Hepatocyte (in vitro differentiated cells): ENCODE measurements at regions not wholly inside any gene's neighbourhood (a gene's known extent, or its start where the extent isn't known, plus 50 kb on each side); places are given as distances from the start of the nearest gene placed in this dataset.
"Not testable (repeated sequence)": the region's sequence is repeated elsewhere in the genome, so short reads cannot be mapped to it uniquely, and the experiment has no call there.

ENCODE experiments used
- DNase-seq: peaks from one replicate; pipeline ENCODE4 v3.0.0-alpha.2; 2016; ENCODE audit warnings: low spot score
- H2AFZ ChIP-seq: fragments of 200-600 bp; sonication (generic); 2 replicates; pipeline ENCODE4 v1.6.0; 2016; ENCODE audit warnings: antibody characterized with exemption, mild to moderate bottlenecking
- H3K27ac ChIP-seq: fragments of 200-600 bp; sonication (generic); 2 replicates; pipeline ENCODE4 v1.5.1; 2016; ENCODE audit warnings: mild to moderate bottlenecking
- H3K27me3 ChIP-seq: fragments of 200-600 bp; sonication (generic); 2 replicates; pipeline ENCODE4 v1.6.1; 2016
- H3K36me3 ChIP-seq: fragments of 200-600 bp; sonication (generic); replicated peaks from 2 replicates; pipeline ENCODE4 v1.5.1; 2016; ENCODE audit warnings: low read depth; ENCODE audit not compliant: insufficient read depth
- H3K4me1 ChIP-seq: fragments of 200-600 bp; sonication (generic); 2 replicates; pipeline ENCODE4 v1.5.1; 2016; ENCODE audit warnings: mild to moderate bottlenecking, moderate library complexity; ENCODE audit not compliant: insufficient read depth
- H3K4me2 ChIP-seq: fragments of 200-600 bp; sonication (generic); 2 replicates; pipeline ENCODE4 v1.6.0; 2016
- H3K4me3 ChIP-seq: fragments of 200-600 bp; sonication (generic); 2 replicates; pipeline ENCODE4 v1.5.1; 2016; ENCODE audit warnings: mild to moderate bottlenecking
- H3K79me2 ChIP-seq: fragments of 200-600 bp; sonication (generic); 2 replicates; pipeline ENCODE4 v1.6.0; 2017; ENCODE audit warnings: mild to moderate bottlenecking
- H3K9me2 ChIP-seq: fragments of 200-600 bp; sonication (generic); replicated peaks from 2 replicates; pipeline ENCODE4 v1.6.0; 2017; ENCODE audit warnings: mild to moderate bottlenecking; ENCODE audit not compliant: insufficient read depth
- H3K9me3 ChIP-seq: fragments of 200-600 bp; sonication (generic); 2 replicates; pipeline ENCODE4 v1.5.1; 2016; ENCODE audit warnings: low read depth, mild to moderate bottlenecking
- H4K20me1 ChIP-seq: fragments of 200-600 bp; sonication (generic); 2 replicates; pipeline ENCODE4 v1.6.0; 2016; ENCODE audit warnings: mild to moderate bottlenecking; ENCODE audit not compliant: insufficient read depth, poor library complexity, severe bottlenecking
- EZH2 ChIP-seq: fragments of 200-600 bp; sonication (generic); IDR thresholded peaks from 2 replicates; pipeline ENCODE4 v1.6.1; 2016; ENCODE audit warnings: antibody characterized with exemption, mild to moderate bottlenecking, borderline replicate concordance
- EZH2phosphoT487 ChIP-seq: fragments of 200-600 bp; sonication (generic); IDR thresholded peaks from one replicate; pipeline ENCODE4 v1.6.1; 2018; ENCODE audit warnings: antibody characterized with exemption, mild to moderate bottlenecking, low read depth, moderate library complexity; ENCODE audit not compliant: unreplicated experiment, severe bottlenecking
- WGBS: methylation state at CpG from one replicate; pipeline ENCODE4 v1.1.6; 2016; ENCODE audit warnings: low lambda C conversion rate; ENCODE audit errors: missing lambda C conversion rate; 5-methylcytosine and 5-hydroxymethylcytosine counted together
- TF ChIP-seq, protein P1 (sequence below): fragments of 200-600 bp; sonication (generic); IDR thresholded peaks from 2 replicates; pipeline ENCODE4 v1.5.1; 2016; ENCODE audit warnings: antibody characterized with exemption, mild to moderate bottlenecking; ENCODE audit not compliant: poor library complexity

DNA sequence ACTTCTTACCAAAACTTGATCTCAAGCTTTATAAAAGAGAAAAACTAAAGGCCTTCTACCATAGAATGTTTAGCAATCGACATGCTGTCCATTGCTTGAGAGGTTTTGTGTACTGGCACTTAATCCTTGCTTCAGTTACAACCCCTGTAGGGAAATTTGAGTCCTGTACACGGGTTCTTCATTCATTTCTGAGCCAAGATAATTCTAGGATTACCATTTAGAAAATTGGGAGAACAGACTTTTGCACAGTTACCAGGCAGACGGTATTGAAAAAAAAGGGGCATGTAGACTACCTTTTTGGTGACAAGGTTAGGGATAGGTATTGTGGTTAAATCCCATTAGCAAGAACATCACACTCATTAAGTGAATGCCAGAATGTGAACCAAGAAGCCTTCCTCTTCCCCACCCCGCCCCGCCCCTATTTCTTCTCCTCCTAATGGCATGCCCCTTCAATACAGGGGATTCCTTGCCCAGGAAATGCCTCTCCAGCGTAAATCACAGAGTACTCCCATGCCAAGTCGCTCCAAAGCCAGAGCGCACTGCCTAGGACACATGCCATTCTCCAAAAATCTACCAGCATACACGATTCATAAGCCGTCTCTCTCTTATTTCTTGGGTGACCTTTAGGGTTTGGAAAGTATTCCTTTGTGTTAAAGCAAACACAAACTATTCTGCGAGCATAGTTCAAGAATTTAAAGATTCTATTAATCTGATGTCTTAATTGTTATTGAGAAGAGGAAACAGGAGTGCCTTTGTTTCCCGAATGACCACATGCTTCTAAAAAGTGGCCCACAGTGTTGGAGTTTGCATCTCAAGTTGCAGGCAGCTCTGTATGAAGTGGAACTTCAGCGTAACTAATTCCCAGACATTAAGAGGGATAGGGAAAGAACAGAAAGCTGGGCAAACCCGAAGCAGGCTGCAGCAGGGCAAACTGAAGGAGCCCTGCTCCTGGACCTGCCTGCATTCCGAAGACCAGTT, 164.0 kb upstream of the NR2F2 start:
- Histone ChIP-seq H4K20me1 (no peaks in the 10 kb centered on the region), H3K4me1 (peaks cover 17% of the 10 kb centered on the region), H3K9me3 (no peaks in the 10 kb centered on the region), H3K27me3 (no peaks in the 10 kb centered on the region), H3K79me2 (no peaks in the 10 kb centered on the region), H3K9me2 (no peaks in the 10 kb centered on the region), H2AFZ (no peak overlapping the region), H3K27ac (no peak overlapping the region), H3K36me3 (no peaks in the 10 kb centered on the region), H3K4me2 (no peak overlapping the region), H3K4me3 (no peak overlapping the region)
- 72% methylated on average over 15 of the region's 15 CpGs for WGBS
- TF ChIP-seq, protein P1, sequence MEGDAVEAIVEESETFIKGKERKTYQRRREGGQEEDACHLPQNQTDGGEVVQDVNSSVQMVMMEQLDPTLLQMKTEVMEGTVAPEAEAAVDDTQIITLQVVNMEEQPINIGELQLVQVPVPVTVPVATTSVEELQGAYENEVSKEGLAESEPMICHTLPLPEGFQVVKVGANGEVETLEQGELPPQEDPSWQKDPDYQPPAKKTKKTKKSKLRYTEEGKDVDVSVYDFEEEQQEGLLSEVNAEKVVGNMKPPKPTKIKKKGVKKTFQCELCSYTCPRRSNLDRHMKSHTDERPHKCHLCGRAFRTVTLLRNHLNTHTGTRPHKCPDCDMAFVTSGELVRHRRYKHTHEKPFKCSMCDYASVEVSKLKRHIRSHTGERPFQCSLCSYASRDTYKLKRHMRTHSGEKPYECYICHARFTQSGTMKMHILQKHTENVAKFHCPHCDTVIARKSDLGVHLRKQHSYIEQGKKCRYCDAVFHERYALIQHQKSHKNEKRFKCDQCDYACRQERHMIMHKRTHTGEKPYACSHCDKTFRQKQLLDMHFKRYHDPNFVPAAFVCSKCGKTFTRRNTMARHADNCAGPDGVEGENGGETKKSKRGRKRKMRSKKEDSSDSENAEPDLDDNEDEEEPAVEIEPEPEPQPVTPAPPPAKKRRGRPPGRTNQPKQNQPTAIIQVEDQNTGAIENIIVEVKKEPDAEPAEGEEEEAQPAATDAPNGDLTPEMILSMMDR: no peak
- no peak for TF ChIP-seq EZH2phosphoT487
- DNase-seq: no peak

DNA sequence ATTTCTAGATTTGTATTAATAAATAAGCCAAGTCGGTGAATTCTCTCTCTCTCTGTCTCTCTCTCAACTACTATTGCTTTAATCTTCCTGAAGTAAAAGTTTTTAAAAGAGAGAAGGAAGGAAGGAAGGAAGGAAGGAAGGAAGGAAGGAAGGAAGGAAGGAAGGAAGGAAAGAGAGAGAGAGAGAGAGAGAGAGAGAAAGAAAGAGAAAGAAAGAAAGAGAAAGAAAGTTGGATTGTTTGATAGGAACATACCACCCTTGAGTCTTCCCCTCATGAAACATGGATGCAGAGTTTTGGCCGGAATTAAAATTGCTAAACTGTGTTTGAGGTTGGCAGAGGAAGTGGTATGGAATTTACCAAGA, 159.9 kb upstream of the NR2F2 start:
- not testable (repeated sequence) for H3K9me3 ChIP-seq, H2AFZ ChIP-seq, H3K9me2 ChIP-seq, H4K20me1 ChIP-seq, H3K27me3 ChIP-seq, H3K79me2 ChIP-seq, DNase-seq, H3K4me3 ChIP-seq, H3K36me3 ChIP-seq
- WGBS: 75% methylated on average over 2 of the region's 2 CpGs
- peaks cover 31% of the 10 kb centered on the region for H3K4me1 ChIP-seq
- H3K4me2 ChIP-seq: peak overlapping the region; percentile 59
- H3K27ac ChIP-seq: peak overlapping the region; percentile 67

DNA sequence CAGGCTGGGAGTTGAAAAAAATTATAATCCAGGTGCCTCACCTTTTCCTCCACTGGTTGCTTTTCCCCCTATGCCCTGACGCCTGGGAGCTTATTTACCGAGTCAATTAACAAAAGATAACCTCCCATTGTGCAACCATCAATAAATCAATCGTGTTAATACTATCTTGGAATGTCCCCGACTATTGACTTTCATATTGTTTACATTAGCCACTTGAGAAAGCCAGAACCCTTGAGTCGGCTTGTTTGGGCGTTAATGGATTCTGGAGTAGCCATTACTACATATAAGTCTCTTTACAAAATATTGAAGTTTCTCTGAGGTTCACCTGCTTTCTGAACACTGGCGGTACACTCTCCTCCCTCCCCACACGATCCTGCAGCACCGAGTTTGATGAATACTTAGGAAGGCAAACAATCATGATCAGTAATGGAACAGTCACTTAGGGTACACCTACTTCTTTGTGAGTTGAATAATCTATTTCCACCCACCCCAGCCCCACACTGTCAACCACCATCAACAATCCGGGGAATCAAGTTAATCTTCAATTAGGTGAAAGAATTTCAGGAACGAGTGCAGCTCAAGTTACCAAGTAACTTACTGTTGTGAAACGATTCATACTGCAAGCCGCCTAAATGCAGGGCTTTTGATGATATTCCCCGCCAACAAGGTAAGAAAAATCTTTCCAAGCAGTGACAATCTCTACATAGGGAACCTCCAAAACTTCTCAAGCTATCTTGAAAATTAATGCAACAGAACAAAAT, 159.3 kb upstream of the NR2F2 start:
- peak overlapping the region; percentile 59 for H3K4me2 ChIP-seq
- TF ChIP-seq EZH2phosphoT487 (peak; percentile 95), EZH2 (no peak)
- no peak overlapping the region for H2AFZ ChIP-seq
- H3K27ac ChIP-seq: peak overlapping the region; percentile 67
- H4K20me1 ChIP-seq: no peaks in the 10 kb centered on the region
- no peak overlapping the region for H3K4me3 ChIP-seq
- 16% methylated on average over 14 of the region's 14 CpGs for WGBS
- DNase-seq: peak; percentile 46
- H3K27me3 ChIP-seq: no peaks in the 10 kb centered on the region
- H3K36me3 ChIP-seq: no peaks in the 10 kb centered on the region
- H3K79me2 ChIP-seq: no peaks in the 10 kb centered on the region
- H3K4me1 ChIP-seq: peaks cover 25% of the 10 kb centered on the region
- H3K9me2 ChIP-seq: no peaks in the 10 kb centered on the region
- H3K9me3 ChIP-seq: no peaks in the 10 kb centered on the region

DNA sequence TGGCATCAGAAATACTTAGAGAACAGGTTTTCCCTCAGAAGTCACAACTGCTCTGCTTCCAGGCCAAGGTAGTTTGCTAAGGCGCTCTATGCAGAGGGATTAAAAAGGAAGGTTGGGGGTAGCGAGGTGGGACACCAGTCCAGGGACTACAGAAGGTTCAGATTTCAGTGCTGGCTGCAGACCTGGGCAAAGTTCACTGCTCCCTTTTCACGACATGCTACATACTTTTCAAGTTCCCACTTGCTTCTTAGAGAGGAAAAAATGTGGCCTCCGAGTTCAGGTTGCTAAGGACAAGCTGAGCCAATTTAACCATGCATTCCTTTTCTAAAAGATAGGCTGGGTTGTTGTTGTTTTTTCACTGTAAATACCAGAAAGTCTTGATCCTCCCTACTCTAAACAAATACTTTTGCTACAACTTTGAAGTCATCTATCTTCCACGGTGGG, 158.6 kb upstream of the NR2F2 start:
- no peaks in the 10 kb centered on the region for H3K9me3 ChIP-seq
- H3K79me2 ChIP-seq: no peaks in the 10 kb centered on the region
- H3K4me2 ChIP-seq: peak overlapping the region; percentile 59
- no peaks in the 10 kb centered on the region for H3K9me2 ChIP-seq
- TF ChIP-seq EZH2: no peak
- no peak for TF ChIP-seq EZH2phosphoT487
- peak overlapping the region; percentile 67 for H3K27ac ChIP-seq
- no peaks in the 10 kb centered on the region for H3K27me3 ChIP-seq
- peak; percentile 55 for DNase-seq
- peaks cover 21% of the 10 kb centered on the region for H3K4me1 ChIP-seq
- WGBS: 18% methylated on average over 5 of the region's 5 CpGs
- H2AFZ ChIP-seq: no peak overlapping the region
- H3K36me3 ChIP-seq: no peaks in the 10 kb centered on the region
- no peak overlapping the region for H3K4me3 ChIP-seq
- H4K20me1 ChIP-seq: no peaks in the 10 kb centered on the region
